T-helper 2 cell (primary cell): ENCODE measurements at regions not wholly inside any gene's neighbourhood (a gene's known extent, or its start where the extent isn't known, plus 50 kb on each side); places are given as distances from the start of the nearest gene placed in this dataset.
"Not testable (repeated sequence)": the region's sequence is repeated elsewhere in the genome, so short reads cannot be mapped to it uniquely, and the experiment has no call there.

ENCODE experiments used
- DNase-seq, 5 experiments: peaks; one replicate each; pipeline versions ENCODE4 v3.0.0 to v3.0.0-alpha.2; 2012 to 2022

DNA sequence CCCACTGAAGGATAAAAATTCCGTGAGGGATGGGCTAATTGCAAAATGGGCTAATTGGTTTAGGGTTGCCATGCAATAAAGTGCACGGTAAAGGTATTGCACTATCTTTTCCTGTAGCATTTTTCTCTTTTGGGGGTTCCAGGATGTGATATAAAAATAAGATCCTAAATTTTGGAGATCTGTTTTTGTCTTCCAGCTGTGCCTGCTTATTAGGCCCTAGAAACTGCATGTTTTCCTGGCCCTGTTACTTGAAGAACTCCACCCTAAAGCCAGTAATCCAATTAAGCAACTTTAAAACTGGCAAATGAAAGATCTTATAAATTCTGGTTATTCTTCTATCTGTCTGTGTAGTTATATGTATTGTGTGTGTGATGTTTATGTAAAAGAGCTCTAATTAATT lies 2489.6 kb downstream of the PCDH9 start:
- DNase-seq, result no peak

DNA sequence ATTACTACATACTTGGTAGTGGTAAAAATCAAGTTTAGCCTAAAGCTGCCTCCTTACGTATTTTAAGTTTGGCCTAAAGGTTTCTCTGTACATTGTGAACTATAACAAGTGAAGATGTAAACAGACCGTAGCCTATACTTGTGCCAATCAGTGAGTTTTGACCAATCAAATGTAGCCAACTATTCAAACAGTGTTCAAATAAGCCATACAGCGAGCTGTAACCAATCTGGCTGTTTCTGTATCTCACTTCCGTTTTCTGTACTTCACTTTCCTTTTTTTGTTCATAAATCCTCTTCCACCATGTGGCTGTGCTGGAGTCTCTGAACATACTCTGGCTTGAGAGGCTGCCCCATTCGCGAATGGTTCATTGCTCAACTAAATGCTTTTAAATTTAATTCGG lies 2504.6 kb downstream of the PCDH9 start:
- no peak for DNase-seq

DNA sequence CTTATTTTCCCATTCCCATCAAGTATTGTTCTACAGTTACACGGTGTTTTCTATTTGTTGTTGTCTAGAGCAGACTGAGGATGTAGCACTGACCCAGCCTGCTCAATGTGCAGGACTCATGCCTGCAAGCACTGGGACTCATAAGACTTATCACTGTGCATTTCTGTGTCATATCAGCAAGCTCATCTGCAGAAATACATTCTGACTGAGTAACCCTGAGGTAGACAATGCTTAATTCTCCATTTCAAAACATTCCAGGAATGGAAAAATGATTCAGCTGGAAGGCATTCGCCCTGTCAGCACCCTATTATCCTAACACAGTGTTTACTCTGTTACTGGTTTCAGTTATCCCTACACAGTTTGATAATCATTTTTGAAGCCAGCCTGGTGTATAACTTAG lies 2506.4 kb downstream of the PCDH9 start:
- DNase-seq, result no peak

DNA sequence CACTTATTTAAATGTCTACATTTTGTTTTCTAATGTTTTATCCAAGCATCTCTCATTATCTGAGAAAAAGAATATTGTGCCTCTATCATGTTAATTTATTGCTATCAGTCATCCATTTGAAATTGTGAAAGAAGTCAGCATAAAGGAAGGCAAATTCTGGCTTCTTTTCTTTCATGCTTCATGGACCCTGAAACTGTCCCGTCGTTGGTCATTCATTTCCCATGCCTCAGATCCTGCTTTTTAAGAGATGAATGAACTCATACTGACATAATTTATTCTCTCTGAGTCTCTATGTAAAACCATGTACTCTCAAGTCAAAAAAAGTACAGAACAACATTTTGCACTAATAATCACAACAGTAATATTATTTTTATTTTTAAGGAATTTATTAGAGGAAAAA lies 2512.0 kb downstream of the PCDH9 start:
- no peak for DNase-seq

DNA sequence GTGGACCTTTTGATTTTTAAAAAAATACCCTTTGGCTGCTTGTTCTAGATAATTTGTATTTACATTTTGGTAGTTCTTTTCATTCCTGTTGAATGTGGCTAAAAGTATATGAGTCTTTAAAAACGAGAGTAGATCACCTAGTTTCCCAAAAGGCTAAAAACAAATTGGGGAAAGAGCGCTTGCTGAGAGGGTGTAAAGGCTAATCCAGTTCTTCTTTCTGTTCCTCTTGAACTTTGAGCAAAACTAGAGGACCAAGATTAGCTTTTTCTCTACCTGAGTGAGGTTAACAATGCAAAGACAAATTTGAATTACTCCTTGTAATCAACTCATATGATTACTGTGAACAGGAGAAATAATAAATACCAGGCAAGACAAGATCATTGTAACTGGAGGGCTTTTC lies 2513.2 kb downstream of the PCDH9 start:
- DNase-seq, result no peak

DNA sequence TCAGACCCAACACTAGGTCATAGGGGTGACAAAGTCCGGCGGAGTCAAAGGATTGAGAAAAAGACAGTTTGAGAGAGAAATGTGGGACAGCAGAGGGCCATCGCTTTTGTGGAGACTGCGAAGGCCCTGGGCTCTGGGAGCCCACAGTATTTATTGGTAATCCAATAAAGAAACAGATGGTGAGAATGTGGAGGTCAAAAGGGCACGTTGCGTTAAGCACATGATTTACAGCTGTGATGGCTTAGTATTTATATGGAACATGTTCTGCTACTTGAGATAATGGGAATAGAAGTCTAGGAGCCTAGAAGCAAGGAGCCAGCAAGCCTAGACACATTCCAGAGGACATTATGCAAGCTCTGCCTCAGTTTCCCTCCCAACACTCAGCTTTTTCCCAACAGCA lies 2521.1 kb downstream of the PCDH9 start:
- no peak for DNase-seq

- no peak for DNase-seq
These were observed 2526.0 kb downstream of the PCDH9 start for GRCh38 chr13:64704121-64704649.

DNA sequence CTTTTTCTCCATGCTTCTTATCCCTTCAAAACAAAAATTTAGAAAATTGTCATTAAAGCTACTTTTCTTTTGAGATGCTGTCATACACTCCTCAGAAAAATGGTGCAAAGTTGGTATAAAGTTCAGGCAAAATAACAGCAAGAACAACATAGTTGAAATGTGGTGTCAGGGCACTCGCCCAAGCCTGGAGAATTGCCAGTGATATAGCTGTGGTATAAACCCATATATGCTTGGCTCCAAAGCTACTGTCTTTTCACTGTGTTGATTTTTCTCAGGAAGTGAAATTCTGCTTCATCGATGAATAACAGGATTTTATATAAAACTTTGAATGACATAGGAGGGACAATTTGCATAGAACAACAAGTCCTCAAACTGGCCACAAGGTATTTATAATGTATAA lies 2532.9 kb downstream of the PCDH9 start:
- no peak for DNase-seq

DNA sequence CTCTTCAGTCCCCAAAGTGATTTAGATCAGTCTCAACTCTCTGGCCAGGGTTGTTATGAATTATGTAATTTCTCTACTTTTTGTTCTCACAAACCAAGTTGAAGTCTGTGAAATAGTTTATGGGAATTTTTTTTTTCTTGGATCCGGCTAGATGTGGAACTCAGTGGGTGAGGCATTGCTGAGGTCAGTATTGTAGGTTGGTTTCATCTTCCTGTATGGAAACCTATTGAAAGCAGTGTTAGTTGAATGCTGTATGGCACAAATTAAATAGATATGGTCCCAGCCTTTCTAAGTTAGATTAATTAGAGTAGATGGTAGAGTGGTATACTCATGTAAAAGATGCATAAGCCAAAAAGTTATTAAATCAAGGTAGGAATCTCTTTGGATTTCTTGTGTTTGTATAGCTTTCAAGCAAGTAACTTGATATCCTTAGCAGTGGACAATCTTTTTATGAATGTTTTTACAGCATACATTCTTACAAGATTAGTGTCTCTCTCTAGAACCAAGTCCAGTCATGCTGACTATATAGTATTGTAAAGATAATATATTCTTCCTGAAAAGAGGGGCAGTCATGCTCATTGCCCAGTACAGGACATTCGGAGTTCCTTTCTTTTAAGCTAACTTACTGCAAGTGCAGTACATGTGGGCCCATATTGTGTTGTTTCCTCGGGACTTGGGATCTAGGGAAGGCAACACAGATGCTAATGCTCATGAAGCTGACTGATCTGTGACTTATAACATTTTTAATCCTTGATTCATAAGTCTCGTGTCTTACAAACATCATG lies 2541.1 kb downstream of the PCDH9 start:
- DNase-seq, result no peak

DNA sequence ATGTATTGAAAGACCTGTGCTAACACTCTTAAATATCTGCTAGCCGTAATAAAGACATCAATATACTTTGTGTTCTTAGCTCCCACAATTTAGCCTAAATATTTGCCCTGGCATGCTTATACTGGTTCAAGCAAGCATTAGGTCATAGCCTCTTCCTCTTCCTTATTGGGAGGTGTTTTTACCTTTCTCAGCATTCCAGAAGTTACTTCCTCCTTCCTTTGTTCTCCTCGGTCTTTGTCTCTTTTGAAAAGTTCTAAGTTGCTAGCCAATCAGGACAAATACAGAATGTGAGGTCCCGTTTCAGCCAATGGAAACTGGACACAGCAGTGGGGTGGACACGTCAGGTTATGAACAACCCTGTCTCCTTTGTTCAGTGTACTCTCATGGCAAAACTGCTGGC lies 2543.6 kb downstream of the PCDH9 start:
- DNase-seq, result not testable (repeated sequence)

- no peak for DNase-seq
These were observed 2545.3 kb downstream of the PCDH9 start for GRCh38 chr13:64684685-64685431.

GRCh38 chr13:64684108-64684507 lies 2546.0 kb downstream of the PCDH9 start:
- DNase-seq, result no peak

- no peak for DNase-seq
These were observed 2549.4 kb downstream of the PCDH9 start for GRCh38 chr13:64680739-64681138.

GRCh38 chr13:64675255-64675892 lies 2554.8 kb downstream of the PCDH9 start:
- no peak for DNase-seq

DNA sequence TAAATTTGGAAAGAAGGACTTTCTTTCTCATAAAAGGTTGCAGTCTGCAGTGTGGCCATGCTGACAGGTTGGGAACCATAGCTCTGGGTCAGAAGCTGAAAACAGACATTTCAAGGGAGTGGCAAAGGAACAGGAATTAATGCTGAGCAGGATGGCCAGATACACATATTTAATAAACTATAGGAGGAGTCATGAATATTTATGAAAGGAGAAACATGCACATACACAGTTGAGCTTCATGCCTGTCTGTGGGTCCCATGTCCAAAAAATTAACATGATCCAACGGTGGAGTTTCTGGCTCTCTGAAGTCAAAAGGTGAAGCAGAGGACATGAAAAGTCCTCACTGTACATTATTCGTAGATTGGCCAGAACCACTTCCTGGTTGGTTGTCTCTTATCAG lies 2556.0 kb downstream of the PCDH9 start:
- no peak for DNase-seq

- DNase-seq, result no peak
These were observed 2557.4 kb downstream of the PCDH9 start for GRCh38 chr13:64672751-64673150.

DNA sequence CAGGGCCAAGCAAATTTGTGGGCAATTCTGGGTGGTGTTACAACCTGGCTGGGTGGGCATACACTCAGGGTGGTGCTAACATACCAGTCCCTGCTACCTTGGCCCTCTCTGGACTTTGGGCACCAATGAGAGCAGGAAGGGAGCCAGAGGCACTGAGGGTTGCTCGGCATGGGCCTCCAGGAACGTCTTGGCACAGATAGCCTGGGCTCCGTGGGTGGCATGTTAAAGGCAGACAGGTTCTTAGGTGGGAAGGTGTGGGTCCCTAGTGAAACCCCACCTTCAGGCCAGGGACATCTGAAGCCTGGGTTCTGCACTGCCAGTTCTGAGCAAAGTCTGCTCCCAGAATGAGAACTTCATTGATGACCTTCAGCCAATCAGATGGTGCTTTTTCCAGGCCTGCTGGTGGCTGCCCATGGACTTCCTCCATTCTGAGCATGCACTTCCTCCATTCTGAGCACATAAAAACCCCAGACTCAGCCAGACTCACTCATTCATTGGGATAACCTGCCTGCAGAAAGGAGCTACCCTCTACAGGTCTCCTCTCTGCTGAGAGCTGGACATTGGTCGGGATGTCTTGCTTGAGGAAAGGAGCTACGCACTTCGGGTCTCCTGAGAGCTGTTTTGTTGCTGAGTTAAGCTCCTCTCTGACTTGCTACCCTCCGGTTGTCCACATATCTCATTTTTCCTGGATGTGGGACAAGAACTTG lies 2567.1 kb downstream of the PCDH9 start:
- no peak for DNase-seq

- DNase-seq, result no peak
These were observed 2581.8 kb downstream of the PCDH9 start for GRCh38 chr13:64648293-64648692.

DNA sequence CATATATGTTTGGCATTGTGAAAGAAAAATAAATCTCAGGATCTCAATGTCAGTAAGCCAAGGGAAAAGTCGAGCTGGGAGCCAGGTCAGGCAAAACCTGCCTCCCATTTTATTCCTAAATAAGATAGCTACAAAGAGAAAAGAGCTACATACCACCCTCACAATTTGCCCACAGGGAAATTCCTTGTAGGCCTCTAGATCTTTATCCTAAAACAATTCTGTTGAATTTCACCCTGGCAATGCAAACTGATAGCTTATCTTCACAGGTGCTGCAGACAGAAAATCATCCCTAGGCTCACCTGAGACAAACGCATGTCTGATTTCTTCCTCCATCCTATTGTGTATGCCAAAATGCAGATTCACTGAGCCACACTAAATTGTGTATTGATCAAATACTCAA lies 2587.1 kb downstream of the PCDH9 start:
- DNase-seq, result no peak

- DNase-seq, result no peak
These were observed 2590.1 kb downstream of the PCDH9 start for GRCh38 chr13:64640002-64640401.

GRCh38 chr13:64639206-64639605 lies 2590.9 kb downstream of the PCDH9 start:
- DNase-seq, result no peak

GRCh38 chr13:64633948-64634347 lies 2596.2 kb downstream of the PCDH9 start:
- DNase-seq, result no peak

DNA sequence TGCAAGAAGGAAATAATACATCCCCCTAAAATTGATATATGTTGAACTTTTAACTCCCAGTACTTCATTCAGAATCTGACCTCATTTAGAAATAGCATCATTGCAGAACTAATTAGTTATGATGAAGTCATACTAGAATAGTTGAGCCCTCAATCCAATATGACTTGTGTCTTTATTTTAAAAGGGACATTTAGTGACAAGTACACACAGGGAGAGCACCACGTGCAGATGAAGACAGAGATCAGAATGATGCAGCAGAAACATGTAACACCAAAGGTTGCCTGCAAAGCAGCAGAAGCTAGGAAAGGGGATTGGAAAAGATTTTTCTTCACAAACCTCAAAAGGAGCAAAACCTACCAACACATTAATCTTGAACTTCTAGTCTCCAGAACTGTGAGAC lies 2602.5 kb downstream of the PCDH9 start:
- DNase-seq, result no peak
